ENCODE measurements at regions not wholly inside any gene's neighbourhood (a gene's known extent, or its start where the extent isn't known, plus 50 kb on each side); places are given as distances from the start of the nearest gene placed in this dataset.

- Histone ChIP-seq H4K5ac (ENCODE audit: insufficient read length, low read depth, low read length) (no peak overlapping the region), H3K4me1 (ENCODE audit: insufficient read depth, low read length) (no peaks in the 10 kb centered on the region), H2BK12ac (ENCODE audit: insufficient read length, low read depth, low read length) (no peak overlapping the region), H3K27ac (ENCODE audit: insufficient read length, low read depth, low read length) (no peak overlapping the region), H4K8ac (replicated peaks; ENCODE audit: insufficient read length, low read depth, low read length) (no peak overlapping the region), H3K4me2 (ENCODE audit: insufficient read depth, insufficient read length, low read length) (no peak overlapping the region), H3K23ac (ENCODE audit: insufficient read length, low read depth, low read length) (no peak overlapping the region), H3K79me1 (ENCODE audit: insufficient read depth, low read depth, low read length, poor library complexity, severe bottlenecking) (no peaks in the 10 kb centered on the region), H4K20me1 (ENCODE audit: control insufficient read depth, insufficient read depth, insufficient read length) (no peaks in the 10 kb centered on the region), H2BK120ac (ENCODE audit: low read depth, low read length, poor library complexity, severe bottlenecking) (no peak overlapping the region), H3T11ph (ENCODE audit: low read length) (no peak overlapping the region), H4K91ac (ENCODE audit: insufficient read length, low read depth, low read length) (no peak overlapping the region), H3K9me3 (ENCODE audit: control insufficient read depth, low read depth, low read length) (no peaks in the 10 kb centered on the region), H3K27me3 (ENCODE audit: insufficient read depth, low read length) (no peaks in the 10 kb centered on the region), H3K23me2 (ENCODE audit: insufficient read length, low read depth, low read length, poor library complexity, severe bottlenecking) (no peaks in the 10 kb centered on the region), H2BK5ac (ENCODE audit: insufficient read length, low read length) (no peak overlapping the region), H3K4ac (ENCODE audit: low read depth, low read length) (no peak overlapping the region), H3K9ac (ENCODE audit: extremely low read depth, insufficient read length, low read length) (no peak overlapping the region), H3K14ac (ENCODE audit: insufficient read depth, low read length) (no peak overlapping the region), H2BK15ac (ENCODE audit: low read depth, low read length) (no peak overlapping the region), H3K79me2 (ENCODE audit: insufficient read depth, low read length) (no peaks in the 10 kb centered on the region), H2AK5ac (ENCODE audit: insufficient read length, low read length) (no peak overlapping the region), H3K56ac (ENCODE audit: insufficient read length, low read depth, low read length) (no peak overlapping the region), H2BK20ac (ENCODE audit: low read depth, low read length, poor library complexity, severe bottlenecking) (no peak overlapping the region), H3K18ac (ENCODE audit: insufficient read length, low read depth, low read length) (no peak overlapping the region), H2AFZ (ENCODE audit: low read length) (no peak overlapping the region)
- no peak for DNase-seq
- Mint-ChIP-seq H3K4me1 (peaks cover 19 to 22% of the 10 kb centered on the region in 2 experiments), H3K27ac (no peak overlapping the region), H3K4me3 (no peak overlapping the region), H3K9me3 (no peaks in the 10 kb centered on the region), H3K36me3 (ENCODE audit: insufficient read depth in 1 of 3, low read depth in 3 of 3) (no peaks in the 10 kb centered on the region; a peak in 1 of 7 replicates), H3K27me3 (ENCODE audit: low read depth) (peaks cover 4% of the 10 kb centered on the region; the same call in 1 of the 2 replicates)
- no peak for TF ChIP-seq CTCF (conservative IDR thresholded peaks at IDR 0.05)
- WGBS (ENCODE audit: extremely low coverage, insufficient read length, low lambda C conversion rate): no CpG with 5 or more reads among the region's 2 CpGs
Measured at GRCh38 chr19:28126135-28126898, 1086.6 kb downstream of the UQCRFS1 start.
